ENCODE measurements at regions not wholly inside any gene's neighbourhood (a gene's known extent, or its start where the extent isn't known, plus 50 kb on each side); places are given as distances from the start of the nearest gene placed in this dataset.

DNA sequence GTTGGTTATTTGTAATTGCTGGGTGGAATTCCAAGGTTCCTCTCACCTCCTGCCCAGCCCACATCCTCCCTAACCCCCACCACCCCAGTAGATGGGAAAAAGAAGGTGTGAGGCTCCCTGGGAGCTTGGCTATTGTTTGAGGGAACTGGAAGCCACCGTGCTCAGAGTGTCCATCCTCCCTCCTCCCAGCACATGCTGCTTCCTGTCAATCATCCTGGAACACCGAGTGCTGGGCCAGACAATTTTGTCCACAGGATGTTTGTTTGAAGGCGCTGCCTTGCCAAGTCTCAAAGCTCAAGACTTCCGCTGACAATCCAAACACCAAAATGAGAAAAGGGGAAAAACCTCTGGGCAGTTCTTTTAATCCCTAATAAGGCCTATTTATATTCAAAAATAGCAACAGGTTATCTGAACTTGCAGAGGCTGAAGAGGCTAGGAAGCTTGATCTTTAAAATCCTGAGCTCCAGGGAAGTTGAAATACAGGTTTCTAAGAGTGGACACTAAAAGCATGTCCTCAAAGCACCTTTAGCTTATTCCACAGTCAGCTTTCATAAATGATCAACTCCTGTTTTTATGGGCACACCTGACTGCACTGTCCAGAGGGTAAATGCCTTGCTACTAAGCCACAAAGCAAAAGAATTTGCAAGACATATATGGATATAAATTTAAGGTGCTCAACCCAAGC is 286.7 kb downstream of the NFIB start:
- H3K9me3 ChIP-seq = no peaks in the 10 kb centered on the region
- intact Hi-C loops (cut with DNase I) = loop anchor here in 1 of 2 donors (10.0 kb wide), 1 partner anchor 318 kb away; no protein-coding TSS in a partner anchor
- peak; percentile 72 to 83 (median 80) for ATAC-seq
- no peaks in the 10 kb centered on the region for H3K36me3 ChIP-seq (ENCODE audit: insufficient read depth in 1 of 2, low read depth in 1 of 2)
- peak; percentile 35 to 84 for DNase-seq
- TF ChIP-seq, protein P1, sequence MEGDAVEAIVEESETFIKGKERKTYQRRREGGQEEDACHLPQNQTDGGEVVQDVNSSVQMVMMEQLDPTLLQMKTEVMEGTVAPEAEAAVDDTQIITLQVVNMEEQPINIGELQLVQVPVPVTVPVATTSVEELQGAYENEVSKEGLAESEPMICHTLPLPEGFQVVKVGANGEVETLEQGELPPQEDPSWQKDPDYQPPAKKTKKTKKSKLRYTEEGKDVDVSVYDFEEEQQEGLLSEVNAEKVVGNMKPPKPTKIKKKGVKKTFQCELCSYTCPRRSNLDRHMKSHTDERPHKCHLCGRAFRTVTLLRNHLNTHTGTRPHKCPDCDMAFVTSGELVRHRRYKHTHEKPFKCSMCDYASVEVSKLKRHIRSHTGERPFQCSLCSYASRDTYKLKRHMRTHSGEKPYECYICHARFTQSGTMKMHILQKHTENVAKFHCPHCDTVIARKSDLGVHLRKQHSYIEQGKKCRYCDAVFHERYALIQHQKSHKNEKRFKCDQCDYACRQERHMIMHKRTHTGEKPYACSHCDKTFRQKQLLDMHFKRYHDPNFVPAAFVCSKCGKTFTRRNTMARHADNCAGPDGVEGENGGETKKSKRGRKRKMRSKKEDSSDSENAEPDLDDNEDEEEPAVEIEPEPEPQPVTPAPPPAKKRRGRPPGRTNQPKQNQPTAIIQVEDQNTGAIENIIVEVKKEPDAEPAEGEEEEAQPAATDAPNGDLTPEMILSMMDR (IDR thresholded peaks at IDR 0.05) = no peak
- peak overlapping the region; percentile 72 for H3K27ac ChIP-seq
- 5 to 19% (median 7%) methylated on average over 4 of the region's 4 CpGs for WGBS, 3 donors
- no peak overlapping the region for H3K4me3 ChIP-seq
- peaks cover 36% of the 10 kb centered on the region for H3K4me1 ChIP-seq
- no peaks in the 10 kb centered on the region for H3K27me3 ChIP-seq (ENCODE audit: insufficient read depth in 3 of 3, low read length in 2 of 3)

DNA sequence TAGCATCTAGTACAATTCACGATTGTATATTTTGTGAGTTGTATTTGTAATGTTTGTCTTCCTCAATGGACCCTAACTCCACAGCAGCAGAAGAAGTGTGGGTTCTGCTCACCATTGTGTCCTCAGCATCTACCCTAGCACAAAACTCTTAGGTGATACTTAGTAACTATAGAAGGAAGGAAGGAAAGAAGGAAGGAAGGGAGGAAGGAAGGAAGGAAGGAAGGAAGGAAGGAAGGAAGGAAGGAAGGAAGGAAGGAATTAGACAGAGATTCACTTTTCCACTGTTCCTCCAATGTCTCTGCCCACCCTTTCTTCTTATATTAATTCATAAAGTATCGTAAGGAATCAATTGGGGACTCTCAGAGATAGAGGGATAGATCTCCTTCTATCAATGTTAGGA is 288.2 kb downstream of the NFIB start:
- intact Hi-C loops (cut with DNase I) = loop anchor here in 1 of 2 donors (10.0 kb wide), 1 partner anchor 319 kb away; no protein-coding TSS in a partner anchor
- Histone ChIP-seq H3K4me3 (no peak overlapping the region), H3K27me3 (ENCODE audit: insufficient read depth in 3 of 3, low read length in 2 of 3) (no peaks in the 10 kb centered on the region), H3K4me1 (peaks cover 27% of the 10 kb centered on the region), H3K9me3 (no peaks in the 10 kb centered on the region), H3K27ac (no peak overlapping the region), H3K36me3 (ENCODE audit: insufficient read depth in 1 of 2, low read depth in 1 of 2) (no peaks in the 10 kb centered on the region)
- ATAC-seq (no peak), DNase-seq (no peak)
- TF ChIP-seq, protein P1 (IDR thresholded peaks at IDR 0.05) = no peak
- 45 to 66% (median 47%) methylated on average over 2 of the region's 2 CpGs for WGBS, 3 donors

DNA sequence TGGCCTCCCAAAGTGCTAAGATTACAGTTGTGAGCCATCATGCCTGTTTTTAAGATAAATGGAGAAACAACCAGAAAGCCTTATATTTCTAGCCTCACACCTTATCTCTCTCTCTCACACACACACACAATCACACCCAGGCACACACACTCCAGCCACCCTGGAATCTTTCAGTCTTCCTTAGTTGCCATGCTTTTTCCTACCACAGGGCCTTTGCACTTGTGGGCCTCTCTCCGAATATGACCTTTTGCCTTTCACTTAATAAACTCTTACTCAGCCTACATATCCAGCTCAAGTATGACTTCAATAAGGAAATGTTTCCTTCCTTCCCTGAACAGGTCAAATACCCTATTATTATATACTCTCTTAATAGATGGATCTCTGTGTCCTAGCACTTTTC is 290.7 kb downstream of the NFIB start:
- no peak overlapping the region for H3K27ac ChIP-seq
- DNase-seq (no peak), ATAC-seq (no peak)
- 91 to 100% (median 97%) methylated on average over 1 of the region's 1 CpG for WGBS, 3 donors
- H3K4me1 ChIP-seq = peaks cover 18% of the 10 kb centered on the region
- TF ChIP-seq, protein P1 (IDR thresholded peaks at IDR 0.05) = no peak
- intact Hi-C loops (cut with DNase I) = loop anchor here in 1 of 2 donors (10.0 kb wide), 1 partner anchor 322 kb away; no protein-coding TSS in a partner anchor
- H3K36me3 ChIP-seq (ENCODE audit: insufficient read depth in 1 of 2, low read depth in 1 of 2) = no peaks in the 10 kb centered on the region
- H3K9me3 ChIP-seq = no peaks in the 10 kb centered on the region
- H3K27me3 ChIP-seq (ENCODE audit: insufficient read depth in 3 of 3, low read length in 2 of 3) = no peaks in the 10 kb centered on the region
- no peak overlapping the region for H3K4me3 ChIP-seq

DNA sequence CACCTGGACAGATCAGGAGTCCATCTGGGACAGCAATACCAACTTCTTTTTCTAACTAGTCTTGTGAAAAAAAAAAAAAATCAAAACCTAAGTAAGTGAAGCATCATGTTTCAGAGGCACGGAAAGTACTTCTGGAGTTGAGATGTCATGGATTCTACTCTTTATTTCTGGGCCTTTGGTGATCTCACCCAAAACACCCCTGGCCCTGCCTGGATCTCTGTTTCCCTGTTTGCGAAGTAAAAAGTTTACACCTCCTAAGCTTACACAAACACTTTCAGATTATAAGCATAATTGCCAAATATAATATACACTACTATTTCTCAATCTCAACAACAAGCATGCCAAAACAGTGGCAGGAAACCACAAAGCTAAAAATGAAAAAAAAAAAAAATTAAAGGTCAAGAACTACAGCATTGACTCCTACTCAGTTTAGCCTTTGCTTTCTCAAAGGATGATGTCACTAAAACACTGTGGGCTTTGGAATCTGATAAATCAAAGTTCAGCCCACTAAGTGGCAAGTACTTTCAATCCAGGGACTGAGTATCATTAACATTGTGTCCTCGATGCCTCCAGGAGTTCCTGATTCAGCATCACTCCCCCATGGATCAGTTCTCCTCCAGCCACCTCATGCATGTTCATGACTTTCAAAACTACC is 291.9 kb downstream of the NFIB start:
- no peak overlapping the region for H3K4me3 ChIP-seq
- no peaks in the 10 kb centered on the region for H3K27me3 ChIP-seq (ENCODE audit: insufficient read depth in 3 of 3, low read length in 2 of 3)
- 42 to 71% (median 52%) methylated on average over 3 of the region's 3 CpGs for WGBS, 3 donors
- TF ChIP-seq, protein P1 (IDR thresholded peaks at IDR 0.05) = no peak
- H3K9me3 ChIP-seq = no peaks in the 10 kb centered on the region
- no peak for DNase-seq
- no peaks in the 10 kb centered on the region for H3K36me3 ChIP-seq (ENCODE audit: insufficient read depth in 1 of 2, low read depth in 1 of 2)
- intact Hi-C loops (cut with DNase I) = loop anchor here in 1 of 2 donors (10.0 kb wide), 1 partner anchor 323 kb away; no protein-coding TSS in a partner anchor
- ATAC-seq = no peak
- peaks cover 20% of the 10 kb centered on the region for H3K4me1 ChIP-seq
- no peak overlapping the region for H3K27ac ChIP-seq
